H9 (cell line): ENCODE measurements at regions not wholly inside any gene's neighbourhood (a gene's known extent, or its start where the extent isn't known, plus 50 kb on each side); places are given as distances from the start of the nearest gene placed in this dataset.

Source experiments
- DNase-seq: peaks from one replicate; pipeline ENCODE4 v3.0.0-alpha.2; 2017
- H2AFZ ChIP-seq: one replicate; pipeline ENCODE4 v1.6.1; 2013; ENCODE audit warnings: mild to moderate bottlenecking, low read length, control low read depth, moderate library complexity
- H2AK5ac ChIP-seq: 2 replicates; pipeline ENCODE4 v1.6.1; 2013; ENCODE audit warnings: low read length, control low read depth, mixed read lengths; ENCODE audit not compliant: insufficient read length
- H2BK120ac ChIP-seq: one replicate; pipeline ENCODE4 v1.6.1; 2013; ENCODE audit warnings: low read depth, mild to moderate bottlenecking, low read length, control low read depth, inconsistent platforms; ENCODE audit not compliant: poor library complexity, severe bottlenecking
- H2BK12ac ChIP-seq: 2 replicates; pipeline ENCODE4 v1.6.1; 2013; ENCODE audit warnings: low read length, control low read depth, mixed read lengths, low read depth; ENCODE audit not compliant: insufficient read length
- H2BK15ac ChIP-seq: 2 replicates; pipeline ENCODE4 v1.6.1; 2013; ENCODE audit warnings: low read depth, low read length, control low read depth
- H2BK20ac ChIP-seq: one replicate; pipeline ENCODE4 v1.6.1; 2013; ENCODE audit warnings: low read depth, mild to moderate bottlenecking, low read length, control low read depth, inconsistent platforms; ENCODE audit not compliant: poor library complexity, severe bottlenecking
- H2BK5ac ChIP-seq: 2 replicates; pipeline ENCODE4 v1.6.1; 2013; ENCODE audit warnings: low read length, control low read depth, mixed read lengths; ENCODE audit not compliant: insufficient read length
- H3K14ac ChIP-seq: 2 replicates; pipeline ENCODE4 v1.6.1; 2013; ENCODE audit warnings: low read length, control low read depth; ENCODE audit not compliant: insufficient read depth
- H3K18ac ChIP-seq: 2 replicates; pipeline ENCODE4 v1.6.1; 2013; ENCODE audit warnings: low read depth, mild to moderate bottlenecking, mixed read lengths, low read length, control low read depth; ENCODE audit not compliant: insufficient read length
- H3K23ac ChIP-seq: 2 replicates; pipeline ENCODE4 v1.6.1; 2013; ENCODE audit warnings: low read length, control low read depth, mixed read lengths, low read depth; ENCODE audit not compliant: insufficient read length
- H3K23me2 ChIP-seq: 2 replicates; pipeline ENCODE4 v1.6.1; 2013; ENCODE audit warnings: low read depth, mild to moderate bottlenecking, mixed read lengths, low read length, control low read depth; ENCODE audit not compliant: insufficient read length, poor library complexity, severe bottlenecking
- H3K27ac ChIP-seq: 2 replicates; pipeline ENCODE4 v1.5.1; 2013; ENCODE audit warnings: low read length, control low read depth, mixed read lengths, low read depth; ENCODE audit not compliant: insufficient read length
- H3K27me3 ChIP-seq: 2 replicates; pipeline ENCODE4 v1.6.1; 2013; ENCODE audit warnings: low read length, control low read depth, inconsistent platforms; ENCODE audit not compliant: insufficient read depth
- H3K4ac ChIP-seq: 2 replicates; pipeline ENCODE4 v1.6.1; 2013; ENCODE audit warnings: low read depth, mild to moderate bottlenecking, control low read depth, inconsistent platforms, low read length, moderate library complexity
- H3K4me1 ChIP-seq: 2 replicates; pipeline ENCODE4 v1.6.1; 2013; ENCODE audit warnings: low read length, control low read depth, inconsistent platforms; ENCODE audit not compliant: insufficient read depth
- H3K4me2 ChIP-seq: 2 replicates; pipeline ENCODE4 v1.6.1; 2013; ENCODE audit warnings: low read length, control low read depth, mixed read lengths; ENCODE audit not compliant: insufficient read length, insufficient read depth
- H3K56ac ChIP-seq: 2 replicates; pipeline ENCODE4 v1.6.1; 2013; ENCODE audit warnings: low read depth, mild to moderate bottlenecking, mixed read lengths, low read length, control low read depth; ENCODE audit not compliant: insufficient read length
- H3K79me1 ChIP-seq: 2 replicates; pipeline ENCODE4 v1.6.1; 2013; ENCODE audit warnings: low read depth, mild to moderate bottlenecking, moderate library complexity, low read length, control low read depth, inconsistent platforms; ENCODE audit not compliant: insufficient read depth, poor library complexity, severe bottlenecking
- H3K79me2 ChIP-seq: 2 replicates; pipeline ENCODE4 v1.6.1; 2013; ENCODE audit warnings: low read length, control low read depth, inconsistent platforms; ENCODE audit not compliant: insufficient read depth
- H3K9ac ChIP-seq: 2 replicates; pipeline ENCODE4 v1.6.1; 2013; ENCODE audit warnings: low read length, control low read depth, mixed read lengths; ENCODE audit not compliant: insufficient read length; ENCODE audit errors: extremely low read depth
- H3K9me3 ChIP-seq: one replicate; pipeline ENCODE4 v1.6.1; 2013; ENCODE audit warnings: low read depth, low read length, inconsistent platforms; ENCODE audit not compliant: control insufficient read depth
- H3T11ph ChIP-seq: one replicate; pipeline ENCODE4 v1.6.1; 2013; ENCODE audit warnings: mild to moderate bottlenecking, low read length, control low read depth, inconsistent platforms
- H4K20me1 ChIP-seq: one replicate; pipeline ENCODE4 v1.6.1; 2013; ENCODE audit not compliant: control insufficient read depth, insufficient read length, insufficient read depth
- H4K5ac ChIP-seq: 2 replicates; pipeline ENCODE4 v1.6.1; 2013; ENCODE audit warnings: low read depth, mild to moderate bottlenecking, mixed read lengths, low read length, control low read depth; ENCODE audit not compliant: insufficient read length
- H4K8ac ChIP-seq: replicated peaks from 2 replicates; pipeline ENCODE4 v1.6.1; 2013; ENCODE audit warnings: low read length, control low read depth, mixed read lengths, low read depth; ENCODE audit not compliant: insufficient read length
- H4K91ac ChIP-seq: 2 replicates; pipeline ENCODE4 v1.6.1; 2013; ENCODE audit warnings: low read depth, mild to moderate bottlenecking, moderate library complexity, mixed read lengths, low read length, control low read depth; ENCODE audit not compliant: insufficient read length
- H3K27ac Mint-ChIP-seq, 3 experiments: 2 replicates in 2 of 3; 3 replicates in 1 of 3; pipeline ENCODE4 v1.8.0; 2020 to 2021; ENCODE audit warnings: mixed read lengths in 3 of 3, mild to moderate bottlenecking in 1 of 3, moderate library complexity in 1 of 3
- H3K27me3 Mint-ChIP-seq: 2 replicates; pipeline ENCODE4 v1.8.0; 2021; ENCODE audit warnings: low read depth, mild to moderate bottlenecking, moderate library complexity, mixed read lengths
- H3K36me3 Mint-ChIP-seq, 3 experiments: 2 replicates in 2 of 3; 3 replicates in 1 of 3; pipeline ENCODE4 v1.8.0; 2020 to 2021; ENCODE audit warnings: low read depth in 3 of 3, mixed read lengths in 3 of 3; ENCODE audit not compliant: insufficient read depth in 1 of 3
- H3K4me1 Mint-ChIP-seq, 2 experiments: 2 replicates each; pipeline ENCODE4 v1.8.0; 2020; ENCODE audit warnings: mixed read lengths in 2 of 2
- H3K4me3 Mint-ChIP-seq, 2 experiments: 2 replicates in 1 of 2; 3 replicates in 1 of 2; pipeline ENCODE4 v1.8.0; 2020 to 2021; ENCODE audit warnings: mild to moderate bottlenecking in 2 of 2, mixed read lengths in 2 of 2, moderate library complexity in 1 of 2
- H3K9me3 Mint-ChIP-seq, 2 experiments: 2 replicates in 1 of 2; 3 replicates in 1 of 2; pipeline ENCODE4 v1.8.0; 2020; ENCODE audit warnings: mild to moderate bottlenecking in 2 of 2, mixed read lengths in 2 of 2, moderate library complexity in 1 of 2
- CTCF ChIP-seq: fragments of 200-600 bp; sonication (generic); conservative IDR thresholded peaks from 3 replicates; pipeline ENCODE4 v1.8.0; 2021; ENCODE audit warnings: antibody characterized with exemption, mild to moderate bottlenecking
- WGBS: extraction: QIAGEN DNeasy Blood & Tissue Kit; methylation state at CpG from one replicate; pipeline ENCODE4 v1.1.7; 2013; ENCODE audit warnings: missing lambda C conversion rate, low lambda C conversion rate, mixed read lengths; ENCODE audit not compliant: insufficient read length; ENCODE audit errors: extremely low coverage; 5-methylcytosine and 5-hydroxymethylcytosine counted together

GRCh38 chr5:17356551-17356950 lies 139.1 kb downstream of the BASP1 start:
- Histone ChIP-seq H4K91ac (no peak overlapping the region), H2BK20ac (no peak overlapping the region), H3K27me3 (no peaks in the 10 kb centered on the region), H3T11ph (no peak overlapping the region), H3K27ac (no peak overlapping the region), H3K9ac (no peak overlapping the region), H3K4me2 (no peak overlapping the region), H3K23me2 (no peaks in the 10 kb centered on the region), H2AFZ (no peak overlapping the region), H2AK5ac (no peak overlapping the region), H3K18ac (no peak overlapping the region), H3K9me3 (no peaks in the 10 kb centered on the region), H2BK12ac (no peak overlapping the region), H2BK5ac (no peak overlapping the region), H3K56ac (no peak overlapping the region), H3K79me1 (no peaks in the 10 kb centered on the region), H4K8ac (no peak overlapping the region), H3K4me1 (peaks cover 3% of the 10 kb centered on the region; the same call in 1 of the 2 replicates), H3K79me2 (no peaks in the 10 kb centered on the region), H3K14ac (no peak overlapping the region), H3K23ac (no peak overlapping the region), H2BK120ac (no peak overlapping the region), H4K5ac (no peak overlapping the region), H2BK15ac (no peak overlapping the region), H3K4ac (no peak overlapping the region), H4K20me1 (no peaks in the 10 kb centered on the region)
- Mint-ChIP-seq H3K27ac (no peak overlapping the region; a peak in 1 of 7 replicates), H3K4me3 (no peak overlapping the region), H3K4me1 (peaks cover 24 to 25% of the 10 kb centered on the region in 2 experiments), H3K36me3 (peaks cover 4 to 5% (median 5%) of the 10 kb centered on the region in 3 experiments; a peak in 5 of 7 replicates), H3K27me3 (peaks cover 2% of the 10 kb centered on the region; the same call in 1 of the 2 replicates), H3K9me3 (peaks cover 4 to 5% of the 10 kb centered on the region in 2 experiments)
- no CpG with 5 or more reads among the region's 1 CpG for WGBS
- DNase-seq = no peak
- TF ChIP-seq CTCF = no peak
